ENCODE measurements at regions not wholly inside any gene's neighbourhood (a gene's known extent, or its start where the extent isn't known, plus 50 kb on each side); places are given as distances from the start of the nearest gene placed in this dataset.
A peak's percentile ranks its signal among the peaks of the same experiment; 100 is the strongest.

DNA sequence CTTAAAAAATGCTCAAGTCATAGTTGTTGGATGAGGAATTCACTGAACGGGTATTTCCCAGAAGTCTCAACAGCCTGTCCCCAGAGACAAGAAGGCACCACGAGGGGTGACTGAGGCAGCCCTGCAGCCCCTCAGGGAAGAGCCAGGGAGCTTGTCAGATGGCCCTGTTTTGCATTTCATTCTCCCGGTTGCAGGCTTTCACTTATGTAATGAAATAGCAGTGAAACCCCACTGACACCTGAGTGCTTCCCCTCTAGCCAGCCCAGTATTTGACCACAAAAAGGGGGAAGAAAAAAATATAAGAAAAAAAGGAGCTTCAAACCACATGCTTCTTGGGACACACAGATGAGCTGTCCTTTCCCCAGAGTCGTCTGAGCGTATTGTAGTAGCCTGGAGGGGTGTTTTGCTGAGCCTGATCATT is 75.3 kb upstream of the IL12B start (continued):
- TF ChIP-seq RELB (IDR thresholded peaks at IDR 0.05; ENCODE audit: low read depth): peak; percentile 84
- peak; percentile 47; the same call in 1 of the 2 replicates for TF ChIP-seq TCF12 (IDR thresholded peaks at IDR 0.05; ENCODE audit: low read depth, low read length)
- peak; percentile 66 for TF ChIP-seq ATF7 (IDR thresholded peaks at IDR 0.05; ENCODE audit: low read depth)
- 0 out of 2 replicates have a peak, but pooled peaks have one; percentile 36 for TF ChIP-seq IRF4 (IDR thresholded peaks at IDR 0.05; ENCODE audit: low read depth, low read length)
- TF ChIP-seq CREM (IDR thresholded peaks at IDR 0.05; ENCODE audit: low read depth): peak; percentile 56
- TF ChIP-seq BACH1 (IDR thresholded peaks at IDR 0.05; ENCODE audit: borderline replicate concordance): peak; percentile 20; the same call in 1 of the 2 replicates
- peak; percentile 91 for TF ChIP-seq MEF2B (IDR thresholded peaks at IDR 0.05; ENCODE audit: partially characterized antibody, poor library complexity, severe bottlenecking)
- peak; percentile 63 for TF ChIP-seq NR2F1 (conservative IDR thresholded peaks at IDR 0.05)
- peak; percentile 38; the same call in 1 of the 2 replicates for TF ChIP-seq NBN (IDR thresholded peaks at IDR 0.05)
- TF ChIP-seq, protein P1, sequence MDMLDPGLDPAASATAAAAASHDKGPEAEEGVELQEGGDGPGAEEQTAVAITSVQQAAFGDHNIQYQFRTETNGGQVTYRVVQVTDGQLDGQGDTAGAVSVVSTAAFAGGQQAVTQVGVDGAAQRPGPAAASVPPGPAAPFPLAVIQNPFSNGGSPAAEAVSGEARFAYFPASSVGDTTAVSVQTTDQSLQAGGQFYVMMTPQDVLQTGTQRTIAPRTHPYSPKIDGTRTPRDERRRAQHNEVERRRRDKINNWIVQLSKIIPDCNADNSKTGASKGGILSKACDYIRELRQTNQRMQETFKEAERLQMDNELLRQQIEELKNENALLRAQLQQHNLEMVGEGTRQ (IDR thresholded peaks at IDR 0.05; ENCODE audit: borderline replicate concordance, low read depth, low read length): no peak
- TF ChIP-seq NFIC (IDR thresholded peaks at IDR 0.05; ENCODE audit: low read depth, low read length): peak; percentile 92
- TF ChIP-seq, protein P2, sequence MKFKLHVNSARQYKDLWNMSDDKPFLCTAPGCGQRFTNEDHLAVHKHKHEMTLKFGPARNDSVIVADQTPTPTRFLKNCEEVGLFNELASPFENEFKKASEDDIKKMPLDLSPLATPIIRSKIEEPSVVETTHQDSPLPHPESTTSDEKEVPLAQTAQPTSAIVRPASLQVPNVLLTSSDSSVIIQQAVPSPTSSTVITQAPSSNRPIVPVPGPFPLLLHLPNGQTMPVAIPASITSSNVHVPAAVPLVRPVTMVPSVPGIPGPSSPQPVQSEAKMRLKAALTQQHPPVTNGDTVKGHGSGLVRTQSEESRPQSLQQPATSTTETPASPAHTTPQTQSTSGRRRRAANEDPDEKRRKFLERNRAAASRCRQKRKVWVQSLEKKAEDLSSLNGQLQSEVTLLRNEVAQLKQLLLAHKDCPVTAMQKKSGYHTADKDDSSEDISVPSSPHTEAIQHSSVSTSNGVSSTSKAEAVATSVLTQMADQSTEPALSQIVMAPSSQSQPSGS (IDR thresholded peaks at IDR 0.05; ENCODE audit: low read length): peak; percentile 76
- no peak for TF ChIP-seq BRCA1 (IDR thresholded peaks at IDR 0.05; ENCODE audit: low read depth, low read length)
- peak; percentile 79 for TF ChIP-seq JUNB (IDR thresholded peaks at IDR 0.05)
- TF ChIP-seq YBX1 (IDR thresholded peaks at IDR 0.05): no peak
- TF ChIP-seq CHD1 (IDR thresholded peaks at IDR 0.05; ENCODE audit: low read depth, low read length): no peak
- TF ChIP-seq TCF7 (IDR thresholded peaks at IDR 0.05; ENCODE audit: borderline replicate concordance): peak; percentile 42; the same call in 1 of the 2 replicates
- TF ChIP-seq POU2F2 (IDR thresholded peaks at IDR 0.05; ENCODE audit: borderline replicate concordance, low read depth, low read length): peak; percentile 76; the same call in 1 of the 3 replicates
- peak; percentile 40; the same call in 1 of the 2 replicates for TF ChIP-seq DPF2 (IDR thresholded peaks at IDR 0.05)
- TF ChIP-seq RELA (IDR thresholded peaks at IDR 0.05; ENCODE audit: borderline replicate concordance, partially characterized antibody): peak; percentile 32
- TF ChIP-seq, protein P3, sequence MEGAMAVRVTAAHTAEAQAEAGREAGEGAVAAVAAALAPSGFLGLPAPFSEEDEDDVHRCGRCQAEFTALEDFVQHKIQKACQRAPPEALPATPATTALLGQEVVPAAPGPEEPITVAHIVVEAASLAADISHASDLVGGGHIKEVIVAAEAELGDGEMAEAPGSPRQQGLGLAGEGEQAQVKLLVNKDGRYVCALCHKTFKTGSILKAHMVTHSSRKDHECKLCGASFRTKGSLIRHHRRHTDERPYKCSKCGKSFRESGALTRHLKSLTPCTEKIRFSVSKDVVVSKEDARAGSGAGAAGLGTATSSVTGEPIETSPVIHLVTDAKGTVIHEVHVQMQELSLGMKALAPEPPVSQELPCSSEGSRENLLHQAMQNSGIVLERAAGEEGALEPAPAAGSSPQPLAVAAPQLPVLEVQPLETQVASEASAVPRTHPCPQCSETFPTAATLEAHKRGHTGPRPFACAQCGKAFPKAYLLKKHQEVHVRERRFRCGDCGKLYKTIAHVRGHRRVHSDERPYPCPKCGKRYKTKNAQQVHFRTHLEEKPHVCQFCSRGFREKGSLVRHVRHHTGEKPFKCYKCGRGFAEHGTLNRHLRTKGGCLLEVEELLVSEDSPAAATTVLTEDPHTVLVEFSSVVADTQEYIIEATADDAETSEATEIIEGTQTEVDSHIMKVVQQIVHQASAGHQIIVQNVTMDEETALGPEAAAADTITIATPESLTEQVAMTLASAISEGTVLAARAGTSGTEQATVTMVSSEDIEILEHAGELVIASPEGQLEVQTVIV (IDR thresholded peaks at IDR 0.05; ENCODE audit: borderline replicate concordance, partially characterized antibody): no peak
- 0 out of 2 replicates have a peak, but pooled peaks have one; percentile 38 for TF ChIP-seq CREB1 (IDR thresholded peaks at IDR 0.05; ENCODE audit: low read depth)
- peak; percentile 46; the same call in 1 of the 2 replicates for TF ChIP-seq MEF2A (IDR thresholded peaks at IDR 0.05; ENCODE audit: insufficient read depth, low read depth, low read length)
- no peak for TF ChIP-seq SMAD5 (IDR thresholded peaks at IDR 0.05; ENCODE audit: low read depth)
- peak; percentile 71; the same call in 1 of the 2 replicates for TF ChIP-seq CBFB (IDR thresholded peaks at IDR 0.05; ENCODE audit: low read depth)
- TF ChIP-seq PAX8 (IDR thresholded peaks at IDR 0.05): no peak

Data from GM12878 (cell line).